Activated CD8-positive, alpha-beta T cell treated with anti-CD3 and anti-CD28 coated beads, Interleukin-2, amount 10 ng/mL, durations not matched to agents 7 days and 5 days (primary cell): ENCODE measurements at regions not wholly inside any gene's neighbourhood (a gene's known extent, or its start where the extent isn't known, plus 50 kb on each side); places are given as distances from the start of the nearest gene placed in this dataset.
"Not testable (repeated sequence)": the region's sequence is repeated elsewhere in the genome, so short reads cannot be mapped to it uniquely, and the experiment has no call there.

Experiments
- ATAC-seq: fragments of 150-1000 bp; cut with Tn5 transposase; one replicate; pipeline ENCODE4 v1.10.0; 2021; ENCODE audit warnings: moderate library complexity
- CTCF ChIA-PET: fragments of 350-600 bp; sonication (Branson Sonifier 250); formaldehyde crosslinking; loops from one replicate; lab custom pipeline; 2021; ENCODE audit warnings: antibody characterized with exemption; lab: Charles Lee
- POLR2A ChIA-PET: fragments of 350-600 bp; sonication (Branson Sonifier 250); formaldehyde crosslinking; loops from one replicate; lab custom pipeline; 2021; ENCODE audit warnings: antibody characterized with exemption; lab: Charles Lee
- DNase-seq: peaks from one replicate; pipeline ENCODE4 v3.0.0-alpha.2; 2020
- H3K27ac Mint-ChIP-seq: one replicate; pipeline ENCODE4 v1.8.0; 2021; ENCODE audit warnings: mild to moderate bottlenecking, mixed read lengths
- H3K27me3 Mint-ChIP-seq: one replicate; pipeline ENCODE4 v1.8.0; 2021; ENCODE audit warnings: low read depth, mixed read lengths
- H3K36me3 Mint-ChIP-seq: one replicate; pipeline ENCODE4 v1.8.0; 2021; ENCODE audit warnings: low read depth, mixed read lengths
- H3K4me1 Mint-ChIP-seq: one replicate; pipeline ENCODE4 v1.8.0; 2021; ENCODE audit warnings: low read depth, mixed read lengths
- H3K4me3 Mint-ChIP-seq: one replicate; pipeline ENCODE4 v1.8.0; 2021; ENCODE audit warnings: mild to moderate bottlenecking, mixed read lengths
- H3K9me3 Mint-ChIP-seq: one replicate; pipeline ENCODE4 v1.8.0; 2022; ENCODE audit warnings: mixed read lengths; ENCODE audit not compliant: insufficient read depth

DNA sequence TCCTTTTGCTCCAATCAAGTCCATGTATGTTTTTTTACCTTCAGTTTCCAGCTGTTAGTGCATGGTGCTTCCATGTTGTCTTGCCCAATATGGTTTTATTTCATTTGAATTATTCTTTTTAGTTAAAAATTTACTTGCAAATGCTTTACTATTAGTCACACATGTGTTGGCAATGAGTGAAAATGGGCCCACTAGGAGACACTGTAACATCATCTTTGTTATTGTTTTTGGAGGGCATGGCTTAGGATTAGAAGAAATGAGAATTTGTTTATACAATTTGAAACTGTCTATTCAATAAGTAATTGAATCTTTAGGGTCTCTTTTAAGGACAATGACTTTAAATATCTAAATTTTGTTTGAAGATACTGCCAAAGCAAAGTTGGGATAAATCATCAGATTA lies 133.7 kb downstream of the BRMS1L start:
- DNase-seq (no peak), ATAC-seq (no peak)
- H3K9me3 Mint-ChIP-seq = no peaks in the 10 kb centered on the region
- H3K36me3 Mint-ChIP-seq = no peaks in the 10 kb centered on the region
- H3K27ac Mint-ChIP-seq = no peak overlapping the region
- H3K4me3 Mint-ChIP-seq = no peak overlapping the region
- ChIA-PET POLR2A (no interaction called here), CTCF (interaction anchor here (0.6 to 3.8 kb wide), 6 partner anchors 62 to 438 kb away, joined by 3 to 14 read pairs (median 4); no protein-coding TSS in a partner anchor)
- peaks cover 11% of the 10 kb centered on the region for H3K27me3 Mint-ChIP-seq
- H3K4me1 Mint-ChIP-seq = no peaks in the 10 kb centered on the region

DNA sequence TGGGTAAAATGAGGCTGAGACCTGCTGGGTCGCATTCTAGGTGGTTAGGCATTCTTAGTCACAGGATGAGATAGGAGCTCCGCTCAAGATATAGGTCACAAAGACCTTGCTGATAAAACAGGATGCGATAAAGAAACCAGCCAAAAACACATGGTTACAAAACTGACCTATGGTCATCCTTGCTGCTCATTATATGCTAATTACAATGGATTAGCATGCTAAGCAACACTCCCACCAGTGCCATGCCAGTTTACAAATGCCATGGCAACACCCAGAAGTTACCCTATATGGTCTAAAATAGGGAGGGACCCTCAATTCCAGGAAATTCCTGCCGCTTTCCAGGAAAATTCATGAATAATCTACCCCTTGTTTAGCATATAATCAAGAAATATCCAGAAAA lies 132.4 kb downstream of the BRMS1L start:
- Mint-ChIP-seq H3K4me1 (no peaks in the 10 kb centered on the region), H3K27ac (no peak overlapping the region), H3K27me3 (peaks cover 7% of the 10 kb centered on the region), H3K36me3 (no peaks in the 10 kb centered on the region), H3K9me3 (no peaks in the 10 kb centered on the region), H3K4me3 (no peak overlapping the region)
- ChIA-PET CTCF (interaction anchor here (0.9 kb wide), 1 partner anchor 111 kb away, joined by 3 read pairs; no protein-coding TSS in a partner anchor), POLR2A (no interaction called here)
- no peak for DNase-seq
- no peak for ATAC-seq

DNA sequence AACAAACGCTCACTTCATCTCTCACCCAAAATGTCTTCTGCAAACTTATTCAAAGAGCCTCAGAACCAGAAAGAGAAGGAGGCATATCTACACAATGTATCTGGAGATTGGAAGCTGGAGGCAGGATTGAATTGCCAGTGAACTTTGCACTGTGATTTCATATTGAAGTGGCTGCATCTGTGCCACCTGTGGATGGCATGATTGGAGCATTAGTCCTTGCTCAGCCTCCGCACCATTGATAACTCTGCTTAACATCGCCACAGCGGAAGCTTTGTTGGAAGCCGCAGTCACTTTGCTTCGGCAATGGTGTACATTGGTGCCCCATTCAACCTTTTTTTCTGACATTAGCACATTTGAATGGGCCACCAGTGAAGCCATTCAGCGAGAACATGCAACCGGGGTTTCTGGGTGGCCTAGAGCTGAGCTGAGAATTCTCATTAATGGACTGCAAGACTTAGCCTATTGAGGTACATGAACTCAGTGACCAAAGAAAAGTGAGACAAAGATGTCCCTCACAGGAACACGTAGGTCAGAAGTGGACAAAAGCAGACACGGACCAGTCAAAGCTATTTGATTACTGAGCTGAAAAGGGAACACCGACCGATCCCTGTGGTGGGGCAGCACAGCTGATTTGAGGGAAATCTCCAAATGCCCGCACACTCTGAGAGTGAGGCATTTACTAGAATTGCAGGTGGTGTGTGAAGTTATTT lies 130.4 kb downstream of the BRMS1L start:
- CTCF ChIA-PET = interaction anchor here (2.5 to 2.9 kb wide), 2 partner anchors 73 to 113 kb away, joined by 10 to 11 read pairs; no protein-coding TSS in a partner anchor
- H3K4me1 Mint-ChIP-seq = no peaks in the 10 kb centered on the region
- H3K4me3 Mint-ChIP-seq = no peak overlapping the region
- DNase-seq = no peak
- ATAC-seq = no peak
- POLR2A ChIA-PET = no interaction called here
- no peaks in the 10 kb centered on the region for H3K9me3 Mint-ChIP-seq
- H3K27me3 Mint-ChIP-seq = peaks cover 11% of the 10 kb centered on the region
- H3K27ac Mint-ChIP-seq = no peak overlapping the region
- H3K36me3 Mint-ChIP-seq = no peaks in the 10 kb centered on the region

DNA sequence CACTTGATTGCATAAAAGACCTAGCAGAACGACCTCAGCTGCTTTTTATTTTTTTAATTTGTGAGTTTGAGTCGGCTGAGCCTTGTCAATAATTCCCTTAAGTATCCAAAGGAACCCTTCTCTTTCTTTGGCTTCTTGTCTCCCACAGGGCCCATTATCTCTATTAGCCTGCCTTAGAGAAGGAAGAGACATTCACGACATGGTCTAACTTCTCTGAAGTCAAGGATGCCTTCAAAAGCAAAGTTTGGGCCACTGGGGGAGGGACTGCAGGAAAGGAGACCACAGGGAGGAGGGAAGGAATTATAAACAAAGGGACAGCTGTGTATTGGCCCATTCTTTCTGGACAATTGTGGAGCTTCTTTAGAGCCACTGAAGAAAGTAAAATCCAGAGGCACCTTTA lies 126.4 kb downstream of the BRMS1L start:
- peaks cover 7% of the 10 kb centered on the region for H3K27me3 Mint-ChIP-seq
- no peaks in the 10 kb centered on the region for H3K9me3 Mint-ChIP-seq
- ChIA-PET POLR2A (no interaction called here), CTCF (no interaction called here)
- H3K4me1 Mint-ChIP-seq = no peaks in the 10 kb centered on the region
- DNase-seq (no peak), ATAC-seq (no peak)
- no peak overlapping the region for H3K4me3 Mint-ChIP-seq
- no peak overlapping the region for H3K27ac Mint-ChIP-seq
- H3K36me3 Mint-ChIP-seq = no peaks in the 10 kb centered on the region

DNA sequence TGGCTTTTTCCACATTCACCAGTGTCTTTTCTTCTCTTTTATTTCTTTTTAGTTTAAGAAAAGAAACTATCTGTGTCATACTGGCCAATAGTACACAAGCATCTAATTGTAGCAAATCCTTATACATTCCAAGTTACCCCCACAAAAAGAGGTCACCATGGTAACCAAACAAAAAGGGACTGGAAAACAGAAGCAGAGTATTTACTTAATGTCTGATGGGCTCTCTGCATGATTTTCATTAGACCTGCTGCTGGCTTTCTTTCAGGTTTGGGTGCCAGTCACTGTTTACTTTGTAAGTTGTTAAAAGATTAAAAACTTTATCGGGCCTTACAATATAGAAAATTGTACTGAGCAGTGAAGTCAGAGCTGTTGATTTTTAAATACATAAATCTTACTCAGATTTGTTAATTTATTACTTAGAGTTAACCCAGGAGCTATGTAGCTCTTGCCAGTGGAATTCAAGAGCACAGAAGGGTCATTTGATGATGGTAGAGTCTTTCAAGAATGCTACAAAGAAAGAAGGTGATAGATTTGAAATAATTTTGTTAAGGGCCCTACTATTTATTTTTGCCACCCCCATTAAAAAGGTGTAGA lies 123.9 kb downstream of the BRMS1L start:
- Mint-ChIP-seq H3K27me3 (peaks cover 5% of the 10 kb centered on the region), H3K9me3 (no peaks in the 10 kb centered on the region), H3K4me3 (no peak overlapping the region), H3K27ac (no peak overlapping the region), H3K36me3 (no peaks in the 10 kb centered on the region), H3K4me1 (peaks cover 7% of the 10 kb centered on the region)
- ATAC-seq (no peak), DNase-seq (no peak)
- ChIA-PET CTCF (interaction anchor here (2.5 kb wide), 1 partner anchor 67 kb away, joined by 11 read pairs; no protein-coding TSS in a partner anchor), POLR2A (no interaction called here)

DNA sequence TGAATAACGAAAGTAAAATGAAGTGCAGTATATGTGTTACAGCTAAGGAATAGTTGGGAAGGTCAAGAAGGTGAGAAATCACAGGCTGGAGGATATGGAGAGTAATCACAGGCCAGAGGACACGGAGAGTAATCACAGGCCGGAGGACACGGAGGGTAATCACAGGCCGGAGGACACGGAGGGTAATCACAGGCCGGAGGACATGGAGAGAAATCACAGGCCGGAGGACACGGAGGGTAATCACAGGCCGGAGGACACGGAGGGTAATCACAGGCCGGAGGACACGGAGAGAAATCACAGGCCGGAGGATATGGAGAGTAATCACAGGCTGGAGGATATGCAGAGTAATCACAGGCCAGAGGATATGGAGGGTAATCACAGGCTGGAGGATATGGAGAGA lies 121.8 kb downstream of the BRMS1L start:
- ATAC-seq, H3K9me3 Mint-ChIP-seq, POLR2A ChIA-PET, H3K4me1 Mint-ChIP-seq, H3K27ac Mint-ChIP-seq, H3K4me3 Mint-ChIP-seq, H3K36me3 Mint-ChIP-seq, H3K27me3 Mint-ChIP-seq, DNase-seq: not testable (repeated sequence)
- CTCF ChIA-PET = interaction anchor here (5.4 kb wide), 1 partner anchor 65 kb away, joined by 44 read pairs; no protein-coding TSS in a partner anchor

DNA sequence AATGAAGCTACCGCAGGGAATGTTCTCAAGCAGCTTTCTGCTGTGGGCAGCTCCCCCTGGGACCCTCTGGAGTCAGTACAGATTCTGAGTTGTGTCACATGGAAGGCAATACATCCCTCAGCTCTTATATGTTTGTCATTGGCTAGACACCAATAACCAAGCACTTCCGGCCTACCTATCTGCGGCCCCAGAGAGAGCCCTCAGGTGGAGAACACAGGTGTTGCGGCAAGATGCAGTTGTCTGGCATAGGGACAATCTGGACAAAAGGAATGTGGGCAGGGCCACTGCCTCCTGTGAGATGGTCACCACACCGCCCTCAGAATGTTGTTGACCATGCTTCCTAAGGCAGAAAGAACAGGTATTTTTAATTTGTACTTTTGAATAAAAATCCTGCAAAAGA lies 118.7 kb downstream of the BRMS1L start:
- POLR2A ChIA-PET = interaction anchor here (0.5 kb wide), 1 partner anchor 84 kb away, joined by 3 read pairs; no protein-coding TSS in a partner anchor
- no peak overlapping the region for H3K4me3 Mint-ChIP-seq
- H3K9me3 Mint-ChIP-seq = no peaks in the 10 kb centered on the region
- H3K27me3 Mint-ChIP-seq = no peaks in the 10 kb centered on the region
- CTCF ChIA-PET = interaction anchor here (0.7 to 5.4 kb wide), 13 partner anchors 9 to 610 kb away, joined by 3 to 44 read pairs (median 3); no protein-coding TSS in a partner anchor
- H3K4me1 Mint-ChIP-seq = peaks cover 15% of the 10 kb centered on the region
- no peak for ATAC-seq
- no peak overlapping the region for H3K27ac Mint-ChIP-seq
- no peaks in the 10 kb centered on the region for H3K36me3 Mint-ChIP-seq
- DNase-seq = peak; percentile 44

DNA sequence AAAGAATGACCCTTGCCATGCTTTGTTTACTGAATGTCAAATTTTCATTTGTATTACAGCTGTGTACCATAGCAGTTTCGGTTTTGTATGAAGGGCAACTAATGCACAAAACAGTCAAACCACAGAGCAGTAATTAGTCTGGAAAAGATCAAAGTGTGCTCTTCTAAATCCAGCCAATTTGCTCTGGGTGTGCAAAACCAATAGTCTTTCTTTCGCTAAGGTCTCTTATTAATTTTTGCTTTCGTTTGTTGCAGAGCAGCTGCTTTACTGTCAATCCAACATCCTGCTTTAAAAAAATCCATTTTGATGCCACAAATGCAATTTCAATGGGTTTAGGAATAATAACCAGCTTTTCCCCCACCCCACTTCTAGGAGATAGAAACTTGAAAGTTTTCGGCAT lies 114.2 kb downstream of the BRMS1L start:
- Mint-ChIP-seq H3K36me3 (no peaks in the 10 kb centered on the region), H3K4me3 (peak overlapping the region; percentile 25), H3K9me3 (no peaks in the 10 kb centered on the region), H3K27ac (no peak overlapping the region), H3K4me1 (peaks cover 18% of the 10 kb centered on the region), H3K27me3 (no peaks in the 10 kb centered on the region)
- DNase-seq (no peak), ATAC-seq (no peak)
- CTCF ChIA-PET = interaction anchor here (1.1 to 2.6 kb wide), 3 partner anchors 57 to 129 kb away, joined by 3 to 10 read pairs (median 6); no protein-coding TSS in a partner anchor
- POLR2A ChIA-PET = no interaction called here

DNA sequence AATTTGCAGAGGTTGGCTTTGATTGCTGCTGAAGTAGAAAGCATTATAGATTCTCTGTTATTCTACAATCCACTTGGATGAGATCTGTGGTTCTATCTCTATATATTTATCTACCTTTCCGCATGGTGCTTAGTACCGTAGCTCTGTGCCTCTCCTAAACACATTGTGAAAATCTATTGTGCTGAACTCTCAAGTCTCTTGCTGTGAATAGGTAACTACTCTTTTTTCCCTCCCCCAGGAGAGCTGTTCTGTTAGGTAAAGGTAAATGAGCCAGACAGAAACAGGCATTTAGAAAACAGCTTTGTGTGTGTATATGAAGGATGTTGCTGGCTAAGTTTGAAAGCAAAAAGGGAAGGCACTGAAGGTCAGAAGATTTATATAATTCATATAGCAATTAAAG lies 112.6 kb downstream of the BRMS1L start:
- no peak overlapping the region for H3K27ac Mint-ChIP-seq
- H3K9me3 Mint-ChIP-seq = peaks cover 3% of the 10 kb centered on the region
- H3K4me3 Mint-ChIP-seq = no peak overlapping the region
- ChIA-PET CTCF (interaction anchor here (1.5 kb wide), 1 partner anchor 59 kb away, joined by 3 read pairs; no protein-coding TSS in a partner anchor), POLR2A (interaction anchor here (0.6 kb wide), 1 partner anchor 11 kb away, joined by 4 read pairs; no protein-coding TSS in a partner anchor)
- no peaks in the 10 kb centered on the region for H3K27me3 Mint-ChIP-seq
- DNase-seq = no peak
- no peak for ATAC-seq
- H3K36me3 Mint-ChIP-seq = no peaks in the 10 kb centered on the region
- peaks cover 32% of the 10 kb centered on the region for H3K4me1 Mint-ChIP-seq

DNA sequence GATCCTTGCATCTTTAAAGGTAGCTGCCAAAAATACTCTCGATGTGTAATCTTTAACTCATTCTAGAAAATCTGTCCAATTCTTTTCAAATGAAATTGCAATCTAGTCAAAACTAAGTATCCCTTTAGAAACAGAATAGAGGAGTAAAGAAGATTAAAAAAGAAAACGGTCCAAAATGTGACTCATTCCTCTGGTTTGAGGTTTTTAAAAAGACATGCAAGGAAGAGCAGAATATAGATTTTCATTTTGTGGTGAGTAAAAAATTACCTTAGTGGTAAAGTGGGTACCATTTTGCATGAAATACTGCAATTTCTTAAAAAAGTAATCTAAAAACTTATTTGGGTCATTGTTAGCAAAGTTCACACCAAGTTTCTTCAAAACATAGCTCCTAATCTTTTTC lies 108.4 kb downstream of the BRMS1L start:
- H3K27ac Mint-ChIP-seq = peak overlapping the region; percentile 75
- peak overlapping the region; percentile 54 for H3K4me3 Mint-ChIP-seq
- DNase-seq (no peak), ATAC-seq (peak; percentile 35)
- peaks cover 10% of the 10 kb centered on the region for H3K36me3 Mint-ChIP-seq
- H3K4me1 Mint-ChIP-seq = peaks cover 52% of the 10 kb centered on the region
- no peaks in the 10 kb centered on the region for H3K27me3 Mint-ChIP-seq
- POLR2A ChIA-PET = interaction anchor here (0.6 kb wide), 1 partner anchor 108 kb away, joined by 3 read pairs; no protein-coding TSS in a partner anchor
- CTCF ChIA-PET = interaction anchor here (1.0 to 6.2 kb wide), 4 partner anchors 9 to 108 kb away, joined by 3 to 27 read pairs (median 4); partner anchors contain the start of gene BRMS1L
- H3K9me3 Mint-ChIP-seq = peaks cover 4% of the 10 kb centered on the region

DNA sequence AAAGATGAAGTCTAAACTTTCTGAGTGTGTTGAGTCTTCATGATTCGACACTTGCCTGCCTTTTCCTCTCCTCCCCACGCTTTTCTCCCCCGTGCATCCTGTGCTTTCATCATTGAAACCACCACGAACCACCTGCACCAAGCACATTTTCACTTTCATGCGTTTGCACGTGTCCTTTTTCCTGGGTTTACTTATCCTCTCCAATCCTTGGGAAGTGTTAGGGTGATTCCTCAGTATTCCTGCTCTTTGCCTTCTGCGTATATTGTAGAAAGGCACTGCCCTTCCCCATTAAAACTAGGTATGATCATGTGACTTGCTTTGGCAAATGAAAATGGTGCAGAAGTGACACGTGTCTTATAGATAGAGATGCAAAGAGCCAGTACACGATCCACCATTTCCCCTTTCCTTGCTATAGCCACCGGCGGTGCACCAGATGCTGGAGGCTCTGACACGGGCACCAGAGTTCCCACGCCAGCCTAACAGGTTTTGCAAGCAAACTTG lies 106.6 kb downstream of the BRMS1L start:
- Mint-ChIP-seq H3K36me3 (peaks cover 11% of the 10 kb centered on the region), H3K27ac (peak overlapping the region; percentile 91), H3K4me1 (peaks cover 48% of the 10 kb centered on the region), H3K9me3 (peaks cover 11% of the 10 kb centered on the region), H3K27me3 (no peaks in the 10 kb centered on the region), H3K4me3 (peak overlapping the region; percentile 65)
- ATAC-seq = peak; percentile 84
- POLR2A ChIA-PET = interaction anchor here (1.0 kb wide), 1 partner anchor 54 kb away, joined by 3 read pairs; no protein-coding TSS in a partner anchor
- DNase-seq = peak; percentile 73
- CTCF ChIA-PET = interaction anchor here (0.9 to 6.2 kb wide), 3 partner anchors 11 to 137 kb away, joined by 3 to 27 read pairs (median 9); no protein-coding TSS in a partner anchor
